ENCODE measurements at regions not wholly inside any gene's neighbourhood (a gene's known extent, or its start where the extent isn't known, plus 50 kb on each side); places are given as distances from the start of the nearest gene placed in this dataset.
"Not testable (repeated sequence)": the region's sequence is repeated elsewhere in the genome, so short reads cannot be mapped to it uniquely, and the experiment has no call there.

GRCh38 chr2:161067846-161068350, 92.3 kb upstream of the TANK start:
- Mint-ChIP-seq H3K27me3 (ENCODE audit: low read depth, poor library complexity) (peaks cover 11% of the 10 kb centered on the region), H3K36me3 (ENCODE audit: low read depth) (no peaks in the 10 kb centered on the region), H3K9me3 (no peaks in the 10 kb centered on the region), H3K27ac (no peak overlapping the region), H3K4me1 (peaks cover 6% of the 10 kb centered on the region), H3K4me3 (no peak overlapping the region)
- no peak for DNase-seq
- TF ChIP-seq, protein P1, sequence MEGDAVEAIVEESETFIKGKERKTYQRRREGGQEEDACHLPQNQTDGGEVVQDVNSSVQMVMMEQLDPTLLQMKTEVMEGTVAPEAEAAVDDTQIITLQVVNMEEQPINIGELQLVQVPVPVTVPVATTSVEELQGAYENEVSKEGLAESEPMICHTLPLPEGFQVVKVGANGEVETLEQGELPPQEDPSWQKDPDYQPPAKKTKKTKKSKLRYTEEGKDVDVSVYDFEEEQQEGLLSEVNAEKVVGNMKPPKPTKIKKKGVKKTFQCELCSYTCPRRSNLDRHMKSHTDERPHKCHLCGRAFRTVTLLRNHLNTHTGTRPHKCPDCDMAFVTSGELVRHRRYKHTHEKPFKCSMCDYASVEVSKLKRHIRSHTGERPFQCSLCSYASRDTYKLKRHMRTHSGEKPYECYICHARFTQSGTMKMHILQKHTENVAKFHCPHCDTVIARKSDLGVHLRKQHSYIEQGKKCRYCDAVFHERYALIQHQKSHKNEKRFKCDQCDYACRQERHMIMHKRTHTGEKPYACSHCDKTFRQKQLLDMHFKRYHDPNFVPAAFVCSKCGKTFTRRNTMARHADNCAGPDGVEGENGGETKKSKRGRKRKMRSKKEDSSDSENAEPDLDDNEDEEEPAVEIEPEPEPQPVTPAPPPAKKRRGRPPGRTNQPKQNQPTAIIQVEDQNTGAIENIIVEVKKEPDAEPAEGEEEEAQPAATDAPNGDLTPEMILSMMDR (IDR thresholded peaks at IDR 0.05), result no peak

GRCh38 chr2:161068670-161069069, 91.6 kb upstream of the TANK start:
- TF ChIP-seq, protein P1 (IDR thresholded peaks at IDR 0.05), result no peak
- Mint-ChIP-seq H3K36me3 (ENCODE audit: low read depth) (no peaks in the 10 kb centered on the region), H3K4me1 (peaks cover 2% of the 10 kb centered on the region), H3K27ac (no peak overlapping the region), H3K4me3 (no peak overlapping the region), H3K27me3 (ENCODE audit: low read depth, poor library complexity) (peaks cover 11% of the 10 kb centered on the region), H3K9me3 (no peaks in the 10 kb centered on the region)
- DNase-seq, result no peak

DNA sequence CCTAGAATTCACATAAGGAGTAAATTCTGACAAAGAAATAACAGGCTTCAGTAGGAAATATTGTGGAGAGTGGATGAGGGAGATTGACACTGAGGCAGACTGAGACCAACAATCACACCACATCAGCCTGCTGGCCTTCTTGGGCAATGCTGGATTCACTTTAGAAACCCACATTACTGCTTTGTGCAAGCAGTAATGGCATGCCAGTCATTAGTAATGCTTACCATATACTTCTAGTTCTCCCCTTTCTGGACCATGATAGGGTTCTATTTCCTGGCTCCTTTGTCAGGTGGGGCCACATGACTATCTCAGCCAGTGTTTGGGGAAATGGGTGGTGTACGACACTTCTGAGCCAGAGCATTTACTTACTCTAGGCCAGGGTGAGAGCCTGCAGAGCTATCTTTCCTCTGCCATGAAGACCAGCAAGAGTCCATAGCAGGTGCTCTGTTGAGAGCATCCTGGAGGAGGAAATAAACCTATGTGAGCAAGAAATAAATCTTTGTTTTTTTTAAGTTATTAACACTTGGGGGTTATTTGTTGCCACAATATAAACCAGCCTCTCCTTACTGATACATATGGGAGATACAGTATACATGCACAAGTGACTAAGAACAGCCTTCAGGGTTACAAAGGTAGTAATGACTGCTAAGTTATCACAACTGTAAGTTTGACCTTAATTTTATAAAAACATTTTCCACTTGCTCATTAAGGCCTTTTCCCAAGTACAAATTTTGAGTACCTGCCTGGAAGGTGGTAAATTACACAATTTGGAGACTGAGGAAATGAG, 89.3 kb upstream of the TANK start:
- TF ChIP-seq, protein P1 (IDR thresholded peaks at IDR 0.05), result no peak
- H3K4me3 Mint-ChIP-seq, result no peak overlapping the region
- no peaks in the 10 kb centered on the region for H3K4me1 Mint-ChIP-seq
- no peak for DNase-seq
- H3K27ac Mint-ChIP-seq, result no peak overlapping the region
- H3K27me3 Mint-ChIP-seq (ENCODE audit: low read depth, poor library complexity), result peaks cover 8% of the 10 kb centered on the region
- no peaks in the 10 kb centered on the region for H3K36me3 Mint-ChIP-seq (ENCODE audit: low read depth)
- H3K9me3 Mint-ChIP-seq, result no peaks in the 10 kb centered on the region

DNA sequence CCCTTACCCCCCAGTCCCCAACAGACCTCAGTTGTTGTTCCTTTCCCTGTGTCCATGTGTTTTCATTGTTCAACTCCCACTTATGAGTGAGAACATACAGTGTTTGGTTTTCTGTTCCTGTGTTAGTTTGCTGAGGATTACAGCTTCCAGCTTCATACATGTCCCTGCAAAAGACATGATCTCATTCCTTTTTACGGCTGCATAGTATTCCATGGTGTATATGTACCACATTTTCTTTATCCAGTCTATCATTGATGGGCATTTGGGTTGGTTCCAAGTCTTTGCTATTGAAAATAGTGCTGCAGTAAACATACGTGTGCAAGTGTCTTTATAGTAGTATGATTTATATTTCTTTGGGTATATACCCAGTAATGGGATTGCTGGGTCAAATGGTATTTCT, 87.8 kb upstream of the TANK start:
- not testable (repeated sequence) for DNase-seq; H3K36me3 Mint-ChIP-seq (ENCODE audit: low read depth); H3K9me3 Mint-ChIP-seq; H3K4me1 Mint-ChIP-seq; H3K27ac Mint-ChIP-seq; H3K4me3 Mint-ChIP-seq
- peaks cover 12% of the 10 kb centered on the region for H3K27me3 Mint-ChIP-seq (ENCODE audit: low read depth, poor library complexity)

- no peaks in the 10 kb centered on the region for H3K9me3 Mint-ChIP-seq
- no peak overlapping the region for H3K27ac Mint-ChIP-seq
- TF ChIP-seq, protein P1 (IDR thresholded peaks at IDR 0.05), result no peak
- DNase-seq, result no peak
- H3K4me3 Mint-ChIP-seq, result no peak overlapping the region
- H3K4me1 Mint-ChIP-seq, result no peaks in the 10 kb centered on the region
- peaks cover 9% of the 10 kb centered on the region for H3K27me3 Mint-ChIP-seq (ENCODE audit: low read depth, poor library complexity)
- H3K36me3 Mint-ChIP-seq (ENCODE audit: low read depth), result no peaks in the 10 kb centered on the region
Observed at GRCh38 chr2:161075701-161076100, 84.5 kb upstream of the TANK start.

DNA sequence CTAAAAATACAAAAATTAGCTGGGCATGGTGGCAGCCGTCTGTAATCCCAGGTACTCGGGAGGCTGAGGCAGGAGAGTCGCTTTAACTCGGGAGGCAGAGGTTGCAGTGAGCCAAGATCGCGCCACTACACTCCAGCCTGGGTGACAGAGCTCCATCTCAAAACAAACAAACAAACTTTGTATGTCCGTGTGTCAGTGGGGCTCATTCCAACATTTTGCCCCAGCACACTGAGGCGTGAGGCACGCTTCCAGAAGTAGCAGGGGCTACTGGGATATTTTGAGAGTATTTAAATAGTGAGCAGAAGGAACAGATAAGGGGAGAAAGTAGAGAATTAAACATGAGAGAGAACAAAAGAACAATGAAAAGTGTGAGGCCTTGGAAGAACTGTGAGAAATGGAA, 83.3 kb upstream of the TANK start:
- TF ChIP-seq, protein P1 (IDR thresholded peaks at IDR 0.05), result no peak
- no peaks in the 10 kb centered on the region for H3K9me3 Mint-ChIP-seq
- no peaks in the 10 kb centered on the region for H3K4me1 Mint-ChIP-seq
- peaks cover 10% of the 10 kb centered on the region for H3K27me3 Mint-ChIP-seq (ENCODE audit: low read depth, poor library complexity)
- no peaks in the 10 kb centered on the region for H3K36me3 Mint-ChIP-seq (ENCODE audit: low read depth)
- H3K27ac Mint-ChIP-seq, result no peak overlapping the region
- DNase-seq, result no peak
- no peak overlapping the region for H3K4me3 Mint-ChIP-seq

Data from nephron progenitor cell (in vitro differentiated cells).